ENCODE measurements at regions not wholly inside any gene's neighbourhood (a gene's known extent, or its start where the extent isn't known, plus 50 kb on each side); places are given as distances from the start of the nearest gene placed in this dataset.

GRCh38 chr3:182486463-182486862, 306.8 kb upstream of the ATP11B start:
- TF ChIP-seq CTCF (conservative IDR thresholded peaks at IDR 0.05; ENCODE audit: low read depth, low read length), result no peak
- no peak for TF ChIP-seq EZH2 (IDR thresholded peaks at IDR 0.05; ENCODE audit: borderline replicate concordance, low read depth, low read length, poor library complexity, severe bottlenecking)
